ENCODE measurements at regions not wholly inside any gene's neighbourhood (a gene's known extent, or its start where the extent isn't known, plus 50 kb on each side); places are given as distances from the start of the nearest gene placed in this dataset.
"Not testable (repeated sequence)": the region's sequence is repeated elsewhere in the genome, so short reads cannot be mapped to it uniquely, and the experiment has no call there.

GRCh38 chr4:100900945-100901344, 383.1 kb upstream of the EMCN start:
- DNase-seq = not testable (repeated sequence)

GRCh38 chr4:100900134-100900533, 382.3 kb upstream of the EMCN start:
- no peak for DNase-seq

- no peak for DNase-seq
Measured at GRCh38 chr4:100898844-100899243, 381.0 kb upstream of the EMCN start.

GRCh38 chr4:100895556-100896197, 377.9 kb upstream of the EMCN start:
- no peak for DNase-seq

GRCh38 chr4:100894339-100894870, 376.6 kb upstream of the EMCN start:
- no peak for DNase-seq

GRCh38 chr4:100891808-100892207, 374.0 kb upstream of the EMCN start:
- no peak for DNase-seq

GRCh38 chr4:100889898-100890297, 372.1 kb upstream of the EMCN start:
- DNase-seq = no peak

- DNase-seq = no peak
Measured at GRCh38 chr4:100889401-100889800, 371.6 kb upstream of the EMCN start.

GRCh38 chr4:100882661-100883060, 364.8 kb upstream of the EMCN start:
- DNase-seq = no peak

GRCh38 chr4:100881283-100881682, 363.5 kb upstream of the EMCN start:
- DNase-seq = no peak

- DNase-seq = no peak
Measured at GRCh38 chr4:100880011-100880410, 362.2 kb upstream of the EMCN start.

- no peak for DNase-seq
Measured at GRCh38 chr4:100879471-100879870, 361.6 kb upstream of the EMCN start.

GRCh38 chr4:100876546-100876945, 358.7 kb upstream of the EMCN start:
- no peak for DNase-seq

- no peak for DNase-seq
Measured at GRCh38 chr4:100875296-100876068, 357.7 kb upstream of the EMCN start.

- peak; percentile 33 for DNase-seq
Measured at GRCh38 chr4:100872811-100873210, 355.0 kb upstream of the EMCN start.

GRCh38 chr4:100870940-100871772, 353.3 kb upstream of the EMCN start:
- no peak for DNase-seq

- no peak for DNase-seq
Measured at GRCh38 chr4:100869276-100869675, 351.5 kb upstream of the EMCN start.

- DNase-seq = not testable (repeated sequence)
Measured at GRCh38 chr4:100868281-100868680, 350.5 kb upstream of the EMCN start.

- no peak for DNase-seq
Measured at GRCh38 chr4:100852326-100852725, 334.5 kb upstream of the EMCN start.

- DNase-seq = no peak
Measured at GRCh38 chr4:100849319-100849718, 331.5 kb upstream of the EMCN start.

GRCh38 chr4:100848841-100849240, 331.0 kb upstream of the EMCN start:
- no peak for DNase-seq

GRCh38 chr4:100843910-100844309, 326.1 kb upstream of the EMCN start:
- no peak for DNase-seq

GRCh38 chr4:100842856-100843255, 325.0 kb upstream of the EMCN start:
- peak; percentile 3 for DNase-seq
